ENCODE measurements at regions not wholly inside any gene's neighbourhood (a gene's known extent, or its start where the extent isn't known, plus 50 kb on each side); places are given as distances from the start of the nearest gene placed in this dataset.

DNA sequence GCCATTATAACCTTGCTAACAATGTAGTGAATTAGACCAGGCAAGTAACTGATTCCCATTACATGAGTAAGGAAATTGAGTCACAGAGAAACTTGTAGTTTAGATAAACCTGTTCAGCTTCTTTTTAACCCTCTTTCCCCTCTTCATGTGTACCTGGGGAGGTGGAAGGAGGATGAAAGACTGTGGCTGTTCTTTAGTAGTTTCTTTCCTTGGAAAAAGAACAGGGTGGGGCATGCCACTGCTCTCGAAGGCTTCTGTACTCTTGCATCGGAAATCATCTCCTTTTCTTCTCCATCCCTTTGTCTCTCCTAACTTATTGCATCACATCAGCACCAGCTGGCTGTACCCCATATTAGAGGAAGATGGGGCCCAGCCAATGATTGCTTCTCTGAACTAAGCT, 171.4 kb downstream of the PPARGC1A start:
- no peaks in the 10 kb centered on the region for H4K20me1 ChIP-seq (replicated peaks; ENCODE audit: control insufficient read depth, insufficient read depth, low read length)
- DNase-seq (ENCODE audit: extremely low read depth in 1 of 4, low spot score in 3 of 4) (no peak), FAIRE-seq (no peak), ATAC-seq (no peak)
- intact Hi-C loops (cut with micrococcal nuclease), result no loop called here
- ChIA-PET POLR2A (no interaction called here), CTCF (ENCODE audit: low intra/inter-chr PET ratio) (no interaction called here)
- no peak overlapping the region for H3K4me3 ChIP-seq
- H3K9ac ChIP-seq (ENCODE audit: insufficient read depth in 1 of 2, low read depth in 2 of 2, low read length in 2 of 2), result no peak overlapping the region
- no peaks in the 10 kb centered on the region for H3K36me3 ChIP-seq (ENCODE audit: control insufficient read depth, insufficient read depth, low read length)
- H3K27ac ChIP-seq (ENCODE audit: extremely low read depth, low read depth, low read length), result no peak overlapping the region
- H3K27me3 ChIP-seq (ENCODE audit: control insufficient read depth in 2 of 2, insufficient read depth in 2 of 2, low read length in 2 of 2), result no peaks in the 10 kb centered on the region
- H3K79me2 ChIP-seq (ENCODE audit: control insufficient read depth, insufficient read depth, low read length), result no peaks in the 10 kb centered on the region
- no peaks in the 10 kb centered on the region for H3K9me3 ChIP-seq (replicated peaks; ENCODE audit: control insufficient read depth, insufficient read depth, low read depth, low read length)
- in situ Hi-C loops (cut with MboI), result no loop called here
- BruUV-seq (replicated peaks), result no TSS peak
- H3K4me1 ChIP-seq (replicated peaks in 1 of 2; ENCODE audit: control insufficient read depth in 2 of 2, insufficient read depth in 2 of 2, low read length in 2 of 2), result no peaks in the 10 kb centered on the region
- H2AFZ ChIP-seq (ENCODE audit: low read depth, low read length), result no peak overlapping the region
- H3K9me1 ChIP-seq (ENCODE audit: control insufficient read depth, insufficient read depth, low read length), result no peaks in the 10 kb centered on the region
- TF ChIP-seq, protein P1, sequence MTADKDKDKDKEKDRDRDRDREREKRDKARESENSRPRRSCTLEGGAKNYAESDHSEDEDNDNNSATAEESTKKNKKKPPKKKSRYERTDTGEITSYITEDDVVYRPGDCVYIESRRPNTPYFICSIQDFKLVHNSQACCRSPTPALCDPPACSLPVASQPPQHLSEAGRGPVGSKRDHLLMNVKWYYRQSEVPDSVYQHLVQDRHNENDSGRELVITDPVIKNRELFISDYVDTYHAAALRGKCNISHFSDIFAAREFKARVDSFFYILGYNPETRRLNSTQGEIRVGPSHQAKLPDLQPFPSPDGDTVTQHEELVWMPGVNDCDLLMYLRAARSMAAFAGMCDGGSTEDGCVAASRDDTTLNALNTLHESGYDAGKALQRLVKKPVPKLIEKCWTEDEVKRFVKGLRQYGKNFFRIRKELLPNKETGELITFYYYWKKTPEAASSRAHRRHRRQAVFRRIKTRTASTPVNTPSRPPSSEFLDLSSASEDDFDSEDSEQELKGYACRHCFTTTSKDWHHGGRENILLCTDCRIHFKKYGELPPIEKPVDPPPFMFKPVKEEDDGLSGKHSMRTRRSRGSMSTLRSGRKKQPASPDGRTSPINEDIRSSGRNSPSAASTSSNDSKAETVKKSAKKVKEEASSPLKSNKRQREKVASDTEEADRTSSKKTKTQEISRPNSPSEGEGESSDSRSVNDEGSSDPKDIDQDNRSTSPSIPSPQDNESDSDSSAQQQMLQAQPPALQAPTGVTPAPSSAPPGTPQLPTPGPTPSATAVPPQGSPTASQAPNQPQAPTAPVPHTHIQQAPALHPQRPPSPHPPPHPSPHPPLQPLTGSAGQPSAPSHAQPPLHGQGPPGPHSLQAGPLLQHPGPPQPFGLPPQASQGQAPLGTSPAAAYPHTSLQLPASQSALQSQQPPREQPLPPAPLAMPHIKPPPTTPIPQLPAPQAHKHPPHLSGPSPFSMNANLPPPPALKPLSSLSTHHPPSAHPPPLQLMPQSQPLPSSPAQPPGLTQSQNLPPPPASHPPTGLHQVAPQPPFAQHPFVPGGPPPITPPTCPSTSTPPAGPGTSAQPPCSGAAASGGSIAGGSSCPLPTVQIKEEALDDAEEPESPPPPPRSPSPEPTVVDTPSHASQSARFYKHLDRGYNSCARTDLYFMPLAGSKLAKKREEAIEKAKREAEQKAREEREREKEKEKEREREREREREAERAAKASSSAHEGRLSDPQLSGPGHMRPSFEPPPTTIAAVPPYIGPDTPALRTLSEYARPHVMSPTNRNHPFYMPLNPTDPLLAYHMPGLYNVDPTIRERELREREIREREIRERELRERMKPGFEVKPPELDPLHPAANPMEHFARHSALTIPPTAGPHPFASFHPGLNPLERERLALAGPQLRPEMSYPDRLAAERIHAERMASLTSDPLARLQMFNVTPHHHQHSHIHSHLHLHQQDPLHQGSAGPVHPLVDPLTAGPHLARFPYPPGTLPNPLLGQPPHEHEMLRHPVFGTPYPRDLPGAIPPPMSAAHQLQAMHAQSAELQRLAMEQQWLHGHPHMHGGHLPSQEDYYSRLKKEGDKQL (CRISPR knock-in tag; IDR thresholded peaks at IDR 0.05; ENCODE audit: borderline replicate concordance), result no peak
- no peak for TF ChIP-seq ZNF584 (CRISPR knock-in tag; IDR thresholded peaks at IDR 0.05; ENCODE audit: low read depth)
- 0% methylated on average over 2 of the region's 2 CpGs for whole genome bisulfite sequencing (ENCODE audit: insufficient coverage, low coverage, missing lambda C conversion rate)
- no peak overlapping the region for H3K4me2 ChIP-seq (ENCODE audit: insufficient read depth, low read length)

All from K562 (cell line).